NAMALWA (cell line): ENCODE measurements at regions not wholly inside any gene's neighbourhood (a gene's known extent, or its start where the extent isn't known, plus 50 kb on each side); places are given as distances from the start of the nearest gene placed in this dataset.

ENCODE experiments used
- DNase-seq: peaks from one replicate; pipeline ENCODE4 v3.0.0-alpha.2; 2015; ENCODE audit warnings: low spot score

GRCh38 chr2:128578406-128579390, 260.0 kb upstream of the HS6ST1 start:
- DNase-seq, result no peak

- no peak for DNase-seq
Measured at GRCh38 chr2:128579825-128580224, 261.2 kb upstream of the HS6ST1 start.

- DNase-seq, result no peak
Measured at GRCh38 chr2:128580988-128581848, 262.6 kb upstream of the HS6ST1 start.

GRCh38 chr2:128581849-128582244, 263.2 kb upstream of the HS6ST1 start:
- DNase-seq, result no peak

GRCh38 chr2:128584296-128584890, 265.7 kb upstream of the HS6ST1 start:
- no peak for DNase-seq

GRCh38 chr2:128585706-128586105, 267.0 kb upstream of the HS6ST1 start:
- no peak for DNase-seq

GRCh38 chr2:128589681-128590080, 271.0 kb upstream of the HS6ST1 start:
- no peak for DNase-seq

GRCh38 chr2:128590309-128591021, 271.8 kb upstream of the HS6ST1 start:
- DNase-seq, result no peak

GRCh38 chr2:128591022-128591860, 272.6 kb upstream of the HS6ST1 start:
- no peak for DNase-seq

GRCh38 chr2:128591861-128592822, 273.5 kb upstream of the HS6ST1 start:
- no peak for DNase-seq

GRCh38 chr2:128593518-128593878, 274.8 kb upstream of the HS6ST1 start:
- DNase-seq, result no peak

GRCh38 chr2:128593879-128594650, 275.4 kb upstream of the HS6ST1 start:
- DNase-seq, result no peak

GRCh38 chr2:128594651-128594910, 275.9 kb upstream of the HS6ST1 start:
- DNase-seq, result no peak

- no peak for DNase-seq
Measured at GRCh38 chr2:128594953-128595677, 276.4 kb upstream of the HS6ST1 start.

GRCh38 chr2:128595763-128596395, 277.2 kb upstream of the HS6ST1 start:
- DNase-seq, result no peak

GRCh38 chr2:128596396-128597120, 277.9 kb upstream of the HS6ST1 start:
- no peak for DNase-seq

- no peak for DNase-seq
Measured at GRCh38 chr2:128597121-128597762, 278.6 kb upstream of the HS6ST1 start.
